NCI-H1436 (cell line): ENCODE measurements at regions not wholly inside any gene's neighbourhood (a gene's known extent, or its start where the extent isn't known, plus 50 kb on each side); places are given as distances from the start of the nearest gene placed in this dataset.
A peak's percentile ranks its signal among the peaks of the same experiment; 100 is the strongest.

Experiments used
- DNase-seq: peaks from one replicate; lab custom pipeline; 2025; lab: John Stamatoyannopoulos, UW

DNA sequence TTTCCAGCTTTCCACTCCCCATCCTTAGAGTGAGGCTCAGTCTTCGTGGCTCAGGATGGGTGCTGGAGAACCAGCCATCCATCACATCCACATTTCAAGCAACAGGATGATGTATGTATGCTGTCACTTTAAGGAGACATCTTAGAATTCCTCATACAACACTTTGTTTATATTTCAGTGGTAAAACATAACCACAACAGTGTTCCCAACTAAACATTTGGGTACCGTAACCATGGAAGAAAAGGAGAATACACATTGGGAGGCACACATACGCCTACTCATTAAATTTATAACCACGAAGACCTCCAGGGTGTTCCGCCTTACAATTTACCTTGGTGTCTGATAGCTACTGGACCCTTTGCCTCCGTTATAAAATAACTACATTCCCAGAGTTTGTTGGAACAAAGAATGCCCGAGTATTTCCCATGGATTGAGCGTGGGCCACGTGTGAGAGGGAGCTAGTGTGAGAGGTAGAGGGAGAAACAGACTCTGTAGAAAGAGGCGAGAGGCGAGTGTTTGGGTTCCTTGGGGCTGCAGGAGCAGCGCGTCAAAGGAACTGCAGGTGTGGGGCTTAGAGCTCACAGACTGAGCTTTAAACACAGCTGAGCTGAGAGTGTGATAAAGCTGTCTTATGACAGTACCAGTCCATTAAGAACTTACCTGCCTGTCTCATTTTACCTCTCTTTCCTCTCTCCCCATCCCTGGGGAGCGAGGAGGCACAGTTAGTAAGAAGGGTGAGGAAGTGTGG lies 111.5 kb upstream of the USP24 start:
- DNase-seq: no peak

DNA sequence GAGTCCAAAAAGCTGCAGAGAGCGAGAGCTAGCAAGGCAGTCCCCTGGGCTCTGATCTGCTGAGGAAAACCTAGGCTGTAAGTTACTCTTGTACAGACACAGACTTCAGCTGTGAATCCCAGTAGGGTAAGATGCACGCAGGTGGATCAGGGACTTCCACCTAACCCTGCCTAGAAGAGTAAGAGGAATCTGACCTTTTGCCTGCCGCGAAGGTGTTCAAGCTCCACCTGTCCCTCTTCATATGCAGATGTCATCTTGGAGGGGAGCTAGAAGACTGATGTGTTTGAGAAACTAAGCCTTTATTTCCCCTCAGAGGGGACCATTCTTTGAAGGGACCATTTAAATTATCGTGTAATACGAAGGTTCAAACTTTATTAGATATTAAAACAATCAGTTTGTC lies 108.6 kb upstream of the USP24 start:
- DNase-seq: no peak

- DNase-seq: no peak
Observed at GRCh38 chr1:55322842-55323241, 107.7 kb upstream of the USP24 start.

DNA sequence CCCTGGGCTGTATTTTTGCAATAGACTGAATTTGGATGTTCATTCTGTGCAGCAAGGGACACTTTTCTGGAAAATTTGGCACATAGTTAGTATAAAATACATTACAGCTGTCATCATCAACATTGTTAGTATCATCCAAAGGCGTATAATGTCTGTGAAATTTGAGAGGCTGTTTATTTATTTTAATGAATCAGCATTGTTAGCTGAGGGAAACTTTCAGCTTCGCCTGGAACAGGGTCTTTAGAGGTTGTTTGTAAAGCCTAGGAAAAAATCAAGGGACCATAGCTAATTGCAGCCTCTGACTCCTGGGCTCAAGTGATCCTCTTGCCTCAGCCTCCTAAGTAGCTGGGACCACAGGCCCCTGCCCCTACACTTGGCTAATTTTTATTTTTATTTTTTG lies 106.8 kb upstream of the USP24 start:
- DNase-seq: no peak

DNA sequence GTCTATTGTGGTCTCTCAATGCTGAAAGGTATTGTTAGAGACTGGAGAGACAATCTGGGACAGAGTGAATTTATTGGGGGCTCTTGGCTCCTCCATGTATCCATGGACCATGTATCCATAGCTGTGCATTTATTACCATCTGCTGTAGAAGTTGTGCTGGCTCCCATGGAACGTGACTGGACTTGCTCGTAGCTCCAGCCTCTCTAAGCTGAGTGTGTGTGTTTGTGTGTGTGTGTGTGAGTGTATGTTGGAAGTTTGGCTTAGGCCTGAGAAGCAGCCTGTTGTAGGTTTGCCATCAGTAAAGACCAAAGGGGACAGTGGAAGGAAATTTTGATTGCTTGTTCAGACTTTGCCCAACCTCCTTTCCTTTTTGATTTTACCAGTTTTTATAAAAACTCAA lies 105.7 kb upstream of the USP24 start:
- DNase-seq: no peak

GRCh38 chr1:55318116-55318817 lies 103.1 kb upstream of the USP24 start:
- no peak for DNase-seq

DNA sequence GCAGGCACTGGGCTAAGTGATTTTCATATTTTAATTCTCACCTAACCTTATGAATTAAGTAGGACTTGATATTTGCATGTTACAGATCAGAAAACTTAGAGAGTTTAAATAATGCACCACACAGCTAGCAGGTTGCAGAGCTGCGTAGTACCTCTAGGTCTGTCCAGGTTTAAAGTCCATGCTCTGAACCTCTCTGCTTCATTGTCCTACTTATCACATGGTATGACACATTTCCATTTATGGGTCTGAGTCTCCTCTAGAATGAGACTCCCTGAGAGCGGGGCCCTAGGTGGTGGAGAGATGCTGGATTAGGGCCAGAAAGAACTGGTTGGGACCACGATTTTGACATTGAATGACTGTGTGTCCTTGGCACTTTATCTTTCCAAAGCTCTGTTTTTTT lies 102.5 kb upstream of the USP24 start:
- no peak for DNase-seq

DNA sequence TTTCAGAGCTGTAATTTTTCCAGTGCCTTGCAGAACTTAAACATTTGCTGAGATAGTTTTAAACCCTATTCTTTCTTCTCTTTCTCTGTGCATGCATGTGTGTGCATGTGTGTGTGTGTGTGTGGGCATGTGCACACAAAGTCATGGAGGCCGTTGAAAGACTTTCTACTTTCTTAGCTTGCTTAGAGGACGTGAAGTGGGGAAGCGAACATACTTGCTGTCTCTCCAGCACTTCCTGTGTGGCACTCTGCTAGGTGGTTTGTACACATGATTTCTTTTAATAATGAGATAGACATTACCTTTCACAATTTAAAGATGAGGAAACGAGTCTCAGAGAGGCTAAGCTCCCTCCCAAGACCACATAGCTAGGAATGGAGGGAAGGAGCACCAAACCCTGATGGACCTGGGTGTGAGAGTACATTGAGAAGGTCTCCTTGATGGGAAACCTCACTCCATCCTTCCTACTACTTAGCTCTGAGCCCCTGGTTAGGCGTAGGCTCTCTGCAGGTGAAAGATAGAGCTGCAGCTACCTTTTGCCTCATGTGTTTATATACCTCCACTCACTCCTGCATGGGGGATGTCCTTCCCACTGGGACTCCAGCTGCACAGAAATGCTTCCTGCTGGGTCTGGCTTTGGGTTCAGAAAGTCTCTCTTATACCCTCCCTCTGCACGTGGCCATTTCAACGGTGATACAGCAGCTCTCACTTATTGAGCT lies 101.9 kb upstream of the USP24 start:
- no peak for DNase-seq

DNA sequence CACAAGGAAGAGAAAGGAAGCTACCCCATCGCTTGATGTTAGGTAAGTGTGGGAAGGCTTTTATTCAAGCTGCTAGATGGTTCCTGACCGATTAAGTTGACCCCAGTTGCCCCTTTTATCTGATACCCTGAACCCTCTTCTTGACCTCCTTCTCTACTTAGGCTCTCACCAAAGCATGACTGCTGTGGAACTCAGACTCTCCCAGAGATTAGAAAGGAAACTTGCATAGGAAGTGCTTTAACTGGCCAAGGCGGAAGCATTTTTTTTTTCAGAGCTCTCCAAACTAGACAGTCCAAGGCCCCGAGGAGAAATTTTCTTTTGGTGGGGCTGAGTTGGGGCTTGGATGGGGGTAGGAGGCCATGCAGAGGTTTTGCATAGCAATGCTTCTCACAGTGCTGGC lies 101.3 kb upstream of the USP24 start:
- DNase-seq: no peak

DNA sequence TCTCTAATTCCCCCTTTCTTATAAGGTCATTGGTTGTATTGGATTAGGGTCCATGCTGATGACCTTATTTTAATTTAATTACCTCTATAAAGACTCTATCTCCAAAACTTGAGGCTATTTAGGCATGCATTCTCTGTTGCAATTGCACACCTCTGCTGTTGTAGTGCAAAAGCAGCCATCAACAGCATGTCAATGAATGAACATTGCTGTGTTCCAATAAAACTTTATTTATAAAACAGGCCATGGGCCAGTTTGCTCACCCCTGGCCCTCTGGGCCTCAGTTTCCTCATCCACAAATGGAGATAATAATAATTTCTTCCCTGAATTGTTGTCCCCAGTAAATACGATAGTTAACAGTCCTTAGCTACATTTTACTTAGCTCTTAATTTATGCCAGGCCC lies 100.4 kb upstream of the USP24 start:
- no peak for DNase-seq

- DNase-seq: no peak
Observed at GRCh38 chr1:55314740-55315139, 99.6 kb upstream of the USP24 start.

DNA sequence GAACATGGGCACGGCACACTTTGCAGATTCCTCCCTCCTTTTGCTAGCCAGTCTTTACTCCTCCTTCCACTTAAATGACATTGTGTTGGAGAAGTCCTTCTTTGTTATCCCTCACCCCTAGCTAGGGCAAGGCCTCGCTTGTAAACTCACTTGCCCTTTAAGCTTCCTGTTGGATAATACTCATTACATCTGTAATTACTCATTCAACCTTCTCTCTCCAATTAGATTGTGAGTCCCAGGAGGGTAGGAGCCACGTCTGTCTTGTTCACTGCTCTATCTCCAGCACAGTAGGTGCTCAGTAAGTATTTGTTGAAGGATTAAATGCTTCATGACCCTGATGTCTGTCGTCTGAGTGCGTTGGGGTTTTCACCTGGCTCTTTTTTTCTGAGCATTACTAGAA lies 98.7 kb upstream of the USP24 start:
- DNase-seq: no peak

DNA sequence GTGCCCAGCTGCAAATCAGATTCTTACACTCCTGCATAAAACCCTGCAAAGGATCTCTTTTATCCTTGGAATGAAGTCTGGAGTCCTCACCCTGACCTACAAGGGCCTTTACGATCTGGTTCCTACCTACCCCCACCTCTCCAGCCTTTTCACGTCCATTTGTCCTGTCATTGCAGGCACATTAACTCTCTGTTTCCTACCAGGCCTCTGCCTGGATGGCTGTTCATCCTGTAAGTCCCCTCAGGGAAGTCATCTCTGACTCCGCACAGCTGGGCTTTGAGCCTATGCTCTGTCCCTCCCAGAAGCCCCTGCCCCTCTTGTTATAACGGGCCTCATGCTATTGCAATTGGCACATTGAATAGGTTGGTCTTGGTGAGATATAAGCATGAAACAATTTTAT lies 96.8 kb upstream of the USP24 start:
- DNase-seq: no peak

DNA sequence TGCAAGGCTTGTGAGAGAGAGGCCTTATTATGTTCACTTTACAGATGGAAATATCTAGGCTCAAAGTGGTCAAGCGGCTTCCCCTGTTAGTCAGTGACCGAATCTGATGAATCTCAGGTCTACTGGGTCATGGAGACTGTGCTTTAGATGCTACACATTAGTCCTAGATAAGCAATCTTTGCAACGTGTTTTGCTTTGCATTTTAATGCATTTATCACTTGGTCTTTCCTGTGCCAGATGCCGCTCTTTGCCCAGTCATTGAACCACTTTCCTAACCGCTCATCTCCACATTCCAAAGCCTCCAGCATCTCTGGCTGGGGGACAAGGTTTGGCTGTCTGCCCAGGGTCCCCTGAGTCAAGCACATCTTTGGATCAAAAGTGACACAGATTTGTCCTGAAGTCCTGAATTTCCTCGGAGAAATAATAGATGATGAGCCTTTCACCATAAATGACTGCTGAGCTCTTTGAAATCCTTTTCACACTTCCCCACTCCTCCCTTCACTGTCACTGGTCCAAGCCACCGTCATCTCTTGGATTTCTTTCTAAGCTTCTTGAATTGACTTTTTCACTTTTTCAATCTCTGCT lies 96.0 kb upstream of the USP24 start:
- no peak for DNase-seq

GRCh38 chr1:55310505-55310971 lies 95.4 kb upstream of the USP24 start:
- no peak for DNase-seq

- DNase-seq: no peak
Observed at GRCh38 chr1:55309786-55310504, 94.8 kb upstream of the USP24 start.

DNA sequence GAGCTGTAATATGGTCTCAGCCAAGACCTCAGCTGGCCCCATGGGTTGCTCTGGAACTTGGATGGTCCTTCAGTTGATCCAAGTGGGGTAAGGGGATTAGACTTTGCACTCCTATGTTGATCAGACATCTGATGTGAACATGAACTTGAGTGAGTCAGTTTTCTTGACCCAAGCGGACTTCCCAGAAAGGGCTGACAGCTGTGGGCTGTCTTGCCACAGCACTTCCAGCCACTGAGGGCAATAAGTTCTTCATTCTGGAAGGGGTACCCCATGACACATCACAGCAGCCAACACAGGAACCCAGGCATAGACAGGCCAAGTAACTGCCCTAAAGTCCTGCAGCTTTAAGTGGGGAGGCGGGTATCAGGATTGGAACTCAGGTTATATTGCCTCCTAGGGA lies 93.9 kb upstream of the USP24 start:
- no peak for DNase-seq

DNA sequence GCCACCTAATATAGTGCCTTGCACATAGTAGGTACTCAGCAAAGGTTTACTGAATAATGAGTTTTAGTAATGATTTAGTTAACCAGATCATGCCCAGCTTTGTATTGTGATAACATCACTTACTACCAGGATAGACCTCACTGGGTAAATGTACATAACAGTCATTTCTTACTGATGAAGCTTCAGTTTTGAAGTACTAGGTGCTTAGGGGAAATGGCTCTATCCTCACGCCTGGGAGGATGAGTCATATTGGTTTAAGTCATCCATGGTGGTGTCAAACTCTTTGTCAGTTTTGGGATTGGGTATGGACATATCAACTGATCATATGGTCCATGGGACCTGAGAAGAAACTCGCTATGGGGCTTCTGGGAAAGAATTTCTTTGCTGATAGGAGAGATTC lies 90.6 kb upstream of the USP24 start:
- no peak for DNase-seq

DNA sequence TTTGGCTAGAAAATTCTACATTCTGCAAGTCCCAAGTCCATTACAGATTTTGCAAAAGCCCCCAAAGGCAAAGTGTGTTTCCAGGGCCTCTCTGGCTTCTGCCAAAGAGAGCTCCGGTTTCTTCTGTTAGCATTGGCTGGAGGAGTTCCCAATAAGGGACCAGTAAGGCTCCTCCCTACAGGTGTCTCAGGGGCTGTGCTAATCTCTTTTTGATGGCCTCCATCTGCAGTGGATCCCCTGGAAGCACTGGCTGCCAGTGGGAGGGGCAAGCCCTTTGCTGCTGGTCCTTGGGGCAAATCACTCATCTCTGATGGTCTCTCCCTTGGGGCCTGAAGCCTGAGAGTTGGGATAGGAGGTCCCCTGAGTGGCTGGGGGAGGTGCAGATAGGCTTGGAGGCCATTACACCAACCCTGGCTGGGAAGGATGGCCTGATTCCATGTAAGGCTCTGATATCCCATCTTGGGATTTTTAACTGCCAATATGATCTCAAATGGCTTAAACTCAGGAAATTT lies 89.1 kb upstream of the USP24 start:
- DNase-seq: peak; percentile 30

DNA sequence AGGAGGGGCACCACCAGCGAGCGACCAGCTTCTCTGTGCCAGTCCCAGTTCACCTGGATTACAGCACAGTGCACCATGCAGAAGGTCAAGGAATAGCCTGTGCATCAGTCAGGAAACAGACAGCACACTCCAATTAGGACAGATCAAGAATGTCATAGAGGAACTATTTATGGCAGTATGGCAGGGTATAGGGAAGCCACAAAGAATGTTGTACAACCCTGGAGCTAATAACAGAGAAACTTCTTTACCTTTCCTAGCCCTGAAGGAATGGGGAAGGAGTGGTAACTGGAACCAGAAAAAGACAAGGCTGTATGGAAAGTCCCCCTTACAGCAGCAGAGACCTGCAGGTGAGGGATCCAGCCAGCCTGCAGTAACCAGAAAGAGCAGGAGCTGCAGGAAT lies 87.8 kb upstream of the USP24 start:
- no peak for DNase-seq

GRCh38 chr1:55301912-55302311 lies 86.7 kb upstream of the USP24 start:
- DNase-seq: no peak

- no peak for DNase-seq
Observed at GRCh38 chr1:55300975-55301374, 85.8 kb upstream of the USP24 start.
